ENCODE measurements at regions not wholly inside any gene's neighbourhood (a gene's known extent, or its start where the extent isn't known, plus 50 kb on each side); places are given as distances from the start of the nearest gene placed in this dataset.

DNA sequence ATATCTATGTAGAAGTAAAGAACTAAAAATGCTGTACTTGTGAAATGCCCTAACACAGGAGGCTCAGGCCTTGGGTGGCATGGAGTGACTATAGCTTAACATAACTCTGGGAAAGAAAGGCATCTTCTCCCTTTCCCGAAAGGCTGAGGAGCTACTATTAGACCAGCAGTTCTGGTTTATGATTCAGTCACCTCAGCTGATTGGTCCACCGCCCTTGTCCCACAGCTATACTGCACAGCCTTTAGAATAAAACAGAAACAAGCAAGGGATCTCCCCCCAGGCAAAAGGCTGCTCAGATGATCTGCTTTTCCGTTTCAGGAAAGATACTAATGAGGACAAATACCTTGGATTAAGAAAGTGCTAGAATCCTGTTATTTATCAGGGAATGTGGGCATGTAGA is 171.3 kb downstream of the SNCA start:
- no peak overlapping the region for H3K4me3 ChIP-seq
- H3K36me3 ChIP-seq: no peaks in the 10 kb centered on the region
- no peaks in the 10 kb centered on the region for H3K27me3 ChIP-seq
- H3K9me3 ChIP-seq: no peaks in the 10 kb centered on the region
- no peak overlapping the region for H3K27ac ChIP-seq
- no peaks in the 10 kb centered on the region for H3K4me1 ChIP-seq
- 61% methylated on average over 3 of the region's 3 CpGs; no CpG with 5 or more reads in 1 of the 2 donors for WGBS, 2 donors (ENCODE audit: low coverage in 1 of 2)
- no peak for ATAC-seq
- TF ChIP-seq, protein P1, sequence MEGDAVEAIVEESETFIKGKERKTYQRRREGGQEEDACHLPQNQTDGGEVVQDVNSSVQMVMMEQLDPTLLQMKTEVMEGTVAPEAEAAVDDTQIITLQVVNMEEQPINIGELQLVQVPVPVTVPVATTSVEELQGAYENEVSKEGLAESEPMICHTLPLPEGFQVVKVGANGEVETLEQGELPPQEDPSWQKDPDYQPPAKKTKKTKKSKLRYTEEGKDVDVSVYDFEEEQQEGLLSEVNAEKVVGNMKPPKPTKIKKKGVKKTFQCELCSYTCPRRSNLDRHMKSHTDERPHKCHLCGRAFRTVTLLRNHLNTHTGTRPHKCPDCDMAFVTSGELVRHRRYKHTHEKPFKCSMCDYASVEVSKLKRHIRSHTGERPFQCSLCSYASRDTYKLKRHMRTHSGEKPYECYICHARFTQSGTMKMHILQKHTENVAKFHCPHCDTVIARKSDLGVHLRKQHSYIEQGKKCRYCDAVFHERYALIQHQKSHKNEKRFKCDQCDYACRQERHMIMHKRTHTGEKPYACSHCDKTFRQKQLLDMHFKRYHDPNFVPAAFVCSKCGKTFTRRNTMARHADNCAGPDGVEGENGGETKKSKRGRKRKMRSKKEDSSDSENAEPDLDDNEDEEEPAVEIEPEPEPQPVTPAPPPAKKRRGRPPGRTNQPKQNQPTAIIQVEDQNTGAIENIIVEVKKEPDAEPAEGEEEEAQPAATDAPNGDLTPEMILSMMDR (IDR thresholded peaks at IDR 0.05): no peak
- TF ChIP-seq POLR2AphosphoS5 (IDR thresholded peaks at IDR 0.05) (no peak), POLR2A (IDR thresholded peaks at IDR 0.05) (no peak), EP300 (IDR thresholded peaks at IDR 0.05) (no peak)

DNA sequence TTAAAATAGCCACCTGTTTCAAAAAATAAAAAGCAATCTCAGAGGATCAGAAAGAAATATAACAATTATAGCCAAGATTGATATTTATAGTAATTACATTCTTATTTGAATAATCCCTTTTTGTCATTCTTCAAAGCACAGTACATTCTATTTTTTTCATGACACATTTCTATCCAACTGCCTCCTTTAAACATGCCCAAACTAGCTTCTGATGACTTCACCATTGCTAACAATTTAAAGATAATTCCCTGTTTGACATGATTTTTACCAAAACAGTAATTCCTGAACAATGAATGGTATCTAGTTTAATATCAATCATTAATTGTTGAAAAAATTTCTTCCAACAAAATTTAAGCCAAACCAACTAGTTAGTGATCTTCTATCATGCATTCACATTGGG is 172.4 kb downstream of the SNCA start:
- no peaks in the 10 kb centered on the region for H3K27me3 ChIP-seq
- no peak for ATAC-seq
- no peak overlapping the region for H3K27ac ChIP-seq
- no peaks in the 10 kb centered on the region for H3K9me3 ChIP-seq
- H3K4me3 ChIP-seq: no peak overlapping the region
- H3K36me3 ChIP-seq: no peaks in the 10 kb centered on the region
- no peaks in the 10 kb centered on the region for H3K4me1 ChIP-seq
- TF ChIP-seq POLR2AphosphoS5 (IDR thresholded peaks at IDR 0.05): no peak
- TF ChIP-seq POLR2A (IDR thresholded peaks at IDR 0.05): no peak
- TF ChIP-seq, protein P1 (IDR thresholded peaks at IDR 0.05): no peak
- TF ChIP-seq EP300 (IDR thresholded peaks at IDR 0.05): no peak

DNA sequence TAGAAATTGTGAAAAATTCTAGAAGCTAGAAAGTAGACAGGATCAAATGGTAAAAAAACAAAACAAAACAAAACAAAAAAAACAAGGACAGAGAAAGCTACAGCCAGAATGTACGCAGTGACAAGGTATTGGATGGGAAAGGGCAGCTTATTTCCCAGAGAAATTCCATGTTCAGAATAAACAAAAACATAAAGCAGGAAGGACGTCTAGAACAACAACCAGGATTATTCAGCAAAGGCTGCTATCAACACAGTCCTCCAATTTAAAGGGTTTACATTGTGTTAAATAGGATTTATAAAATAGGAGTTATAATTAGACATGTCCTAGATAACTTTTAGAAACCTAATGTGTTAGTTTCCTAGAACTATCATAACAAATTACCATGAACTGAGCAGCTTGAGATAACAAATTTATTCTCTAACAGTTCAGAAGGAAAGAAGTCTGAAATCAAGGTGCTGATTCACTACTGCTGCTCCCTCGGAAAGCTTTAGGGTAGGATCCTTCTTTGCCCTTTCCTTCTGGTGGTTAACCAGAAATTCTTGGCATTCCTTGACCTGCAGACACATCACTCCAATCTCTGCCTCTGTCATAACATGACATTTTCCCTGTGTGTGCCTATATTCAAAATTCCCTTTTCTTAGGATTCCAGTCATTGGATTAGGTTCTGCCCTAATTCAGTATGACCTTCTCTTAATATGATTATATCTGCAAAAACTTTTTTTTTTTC is 175.6 kb downstream of the SNCA start:
- TF ChIP-seq POLR2AphosphoS5 (IDR thresholded peaks at IDR 0.05): no peak
- TF ChIP-seq POLR2A (IDR thresholded peaks at IDR 0.05): no peak
- TF ChIP-seq, protein P1 (IDR thresholded peaks at IDR 0.05): no peak
- TF ChIP-seq EP300 (IDR thresholded peaks at IDR 0.05): no peak

DNA sequence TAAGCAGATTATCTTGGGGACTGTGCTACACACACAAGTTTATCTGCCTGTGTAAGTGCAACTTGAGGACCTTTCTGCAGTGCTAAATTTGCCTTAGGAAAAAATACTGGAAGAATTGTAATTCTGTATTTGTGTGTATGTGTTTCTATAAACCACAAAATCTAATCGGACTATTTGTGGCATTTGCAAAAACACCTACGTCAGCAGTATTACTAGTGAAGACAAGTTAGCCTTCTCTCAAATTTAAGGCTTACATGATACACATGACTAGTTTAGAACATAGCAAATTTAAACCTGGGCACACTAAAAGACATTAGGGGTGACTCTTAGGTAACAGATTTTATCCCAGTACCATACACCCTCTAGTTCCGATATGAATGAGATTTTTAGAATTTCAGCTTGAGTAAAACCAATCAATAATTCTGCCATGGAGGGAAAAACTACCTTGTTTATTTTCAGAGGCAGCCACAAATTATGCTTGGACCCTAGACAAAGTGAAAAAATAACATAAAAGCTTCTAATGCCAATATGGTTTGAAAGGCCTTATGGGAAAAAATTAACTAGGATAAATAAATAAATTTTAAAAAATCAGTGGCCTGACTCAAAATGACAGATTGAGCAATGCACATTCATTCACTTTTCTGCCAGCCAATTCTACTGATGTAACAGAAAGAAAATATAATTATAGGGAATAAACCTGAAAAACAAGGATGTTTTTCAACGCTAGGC is 176.4 kb downstream of the SNCA start:
- Histone ChIP-seq H3K4me3 (no peak overlapping the region), H3K27me3 (no peaks in the 10 kb centered on the region), H3K4me1 (no peaks in the 10 kb centered on the region), H3K9me3 (no peaks in the 10 kb centered on the region), H3K27ac (no peak overlapping the region), H3K36me3 (no peaks in the 10 kb centered on the region)
- TF ChIP-seq, protein P1 (IDR thresholded peaks at IDR 0.05): no peak
- no peak for TF ChIP-seq POLR2AphosphoS5 (IDR thresholded peaks at IDR 0.05)
- TF ChIP-seq EP300 (IDR thresholded peaks at IDR 0.05): no peak
- TF ChIP-seq POLR2A (IDR thresholded peaks at IDR 0.05): no peak
- ATAC-seq: no peak
- 84 to 95% methylated on average over 4 of the region's 4 CpGs for WGBS, 2 donors (ENCODE audit: low coverage in 1 of 2)

More for the DNA sequence above, 175.6 kb downstream of the SNCA start:
- Histone ChIP-seq H3K27ac (no peak overlapping the region), H3K36me3 (no peaks in the 10 kb centered on the region), H3K27me3 (no peaks in the 10 kb centered on the region), H3K4me1 (no peaks in the 10 kb centered on the region), H3K4me3 (no peak overlapping the region), H3K9me3 (no peaks in the 10 kb centered on the region)
- WGBS, 2 donors (ENCODE audit: low coverage in 1 of 2): 66 to 70% methylated on average over 3 of the region's 3 CpGs
- no peak for ATAC-seq

DNA sequence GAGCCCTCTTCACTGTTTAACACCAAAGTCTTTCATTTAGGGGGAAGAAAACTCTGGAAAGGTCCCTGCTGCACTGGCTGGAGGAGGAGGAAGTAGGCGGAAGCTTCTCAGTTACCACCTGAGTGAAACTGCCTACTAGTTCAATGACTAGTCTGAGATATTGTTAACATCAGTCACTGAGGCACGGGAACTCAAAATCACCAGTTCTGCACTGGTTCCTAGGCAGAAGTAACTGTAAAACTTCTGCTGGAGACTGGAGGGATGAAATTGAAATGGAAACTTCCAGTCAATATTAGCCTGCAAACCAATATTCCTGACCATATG is 178.3 kb downstream of the SNCA start:
- WGBS, 2 donors (ENCODE audit: low coverage in 1 of 2): 71 to 90% methylated on average over 1 to 2 of the region's 2 CpGs
- ATAC-seq: no peak
- no peak overlapping the region for H3K27ac ChIP-seq

More for the DNA sequence above, 178.3 kb downstream of the SNCA start:
- Histone ChIP-seq H3K27me3 (no peaks in the 10 kb centered on the region), H3K4me1 (no peaks in the 10 kb centered on the region), H3K9me3 (no peaks in the 10 kb centered on the region), H3K4me3 (no peak overlapping the region), H3K36me3 (no peaks in the 10 kb centered on the region)
- TF ChIP-seq, protein P1 (IDR thresholded peaks at IDR 0.05): no peak
